Inflammatory macrophage treated with lipopolysaccharide for 4 hours (primary cell): ENCODE measurements at regions not wholly inside any gene's neighbourhood (a gene's known extent, or its start where the extent isn't known, plus 50 kb on each side); places are given as distances from the start of the nearest gene placed in this dataset.

Experiments
- DNase-seq: peaks from one replicate; pipeline ENCODE4 v3.0.0-alpha.2; 2020

DNA sequence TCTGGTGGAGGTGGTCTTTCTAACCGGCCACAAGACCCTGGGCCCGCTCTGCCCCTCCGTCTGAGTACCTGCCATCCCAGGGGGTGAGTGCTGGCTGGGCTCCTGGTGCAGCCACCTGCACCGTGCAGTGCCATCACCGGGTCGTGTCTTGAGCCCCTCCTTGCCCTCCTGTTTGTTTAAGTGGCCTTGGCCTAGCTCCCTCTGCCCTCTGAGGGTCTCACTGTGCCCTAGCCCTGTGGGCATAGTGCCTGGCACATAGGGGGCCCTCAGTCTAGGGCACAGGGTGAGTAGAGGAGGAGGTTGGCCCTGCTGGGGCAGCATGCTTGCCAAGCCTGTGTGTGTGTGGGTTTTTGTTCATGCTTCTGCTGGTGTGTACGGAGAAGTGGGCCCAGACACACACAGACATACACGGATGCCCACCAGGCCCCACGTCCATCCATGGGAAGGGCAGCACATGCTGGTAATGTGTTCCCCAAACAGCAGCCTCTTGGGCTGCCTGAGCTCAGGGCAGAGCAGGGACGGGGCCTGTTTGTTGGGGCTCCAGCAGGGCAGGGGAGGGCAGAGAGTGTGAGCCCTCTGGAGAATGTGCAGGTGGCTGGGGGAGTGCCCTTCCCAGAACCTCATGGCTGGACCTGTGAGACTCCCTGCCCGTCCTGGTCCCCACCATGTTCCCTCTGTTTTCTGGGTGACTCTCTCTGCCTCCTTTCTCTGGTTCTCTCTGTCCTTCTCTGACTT is 94.6 kb downstream of the GLI2 start:
- no peak for DNase-seq

DNA sequence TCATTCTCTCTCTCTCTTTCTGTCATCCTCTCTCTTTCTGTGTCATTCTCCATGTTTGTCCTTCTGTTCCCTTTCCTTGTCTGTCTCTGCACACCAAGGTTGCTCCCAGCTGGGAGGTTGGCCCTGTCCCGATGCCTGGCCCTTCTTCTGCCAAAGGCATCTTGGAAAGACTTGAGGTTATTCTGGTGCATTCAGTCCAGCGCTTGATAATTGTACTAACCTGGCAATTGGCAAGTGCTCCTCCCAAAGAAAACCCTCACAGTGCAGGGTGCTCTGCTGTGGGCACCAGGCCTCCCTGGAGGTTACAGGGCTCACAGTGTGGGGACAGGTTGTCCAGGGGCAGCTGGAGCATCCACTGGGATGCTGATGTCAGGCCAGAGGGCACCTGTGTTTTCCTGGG is 95.4 kb downstream of the GLI2 start:
- no peak for DNase-seq

DNA sequence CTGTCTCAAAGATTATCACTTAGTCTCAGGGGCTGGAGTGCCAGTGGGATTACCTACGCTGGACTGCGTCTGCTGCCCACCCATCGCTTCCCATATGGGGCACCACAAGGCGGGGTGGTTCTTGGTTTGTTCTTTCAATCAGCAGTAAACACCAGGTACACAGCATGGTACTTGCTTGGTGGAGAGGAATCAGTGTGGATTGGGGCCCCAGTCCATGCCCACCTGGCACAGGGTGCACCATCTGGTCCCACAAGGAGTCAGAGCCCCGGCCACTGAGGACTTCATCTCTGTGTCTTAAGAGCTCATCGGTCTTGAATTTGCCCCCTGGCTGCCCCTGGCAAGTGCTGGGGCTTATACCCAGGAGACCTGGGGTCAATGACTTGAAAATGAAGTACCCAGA is 96.2 kb downstream of the GLI2 start:
- no peak for DNase-seq

DNA sequence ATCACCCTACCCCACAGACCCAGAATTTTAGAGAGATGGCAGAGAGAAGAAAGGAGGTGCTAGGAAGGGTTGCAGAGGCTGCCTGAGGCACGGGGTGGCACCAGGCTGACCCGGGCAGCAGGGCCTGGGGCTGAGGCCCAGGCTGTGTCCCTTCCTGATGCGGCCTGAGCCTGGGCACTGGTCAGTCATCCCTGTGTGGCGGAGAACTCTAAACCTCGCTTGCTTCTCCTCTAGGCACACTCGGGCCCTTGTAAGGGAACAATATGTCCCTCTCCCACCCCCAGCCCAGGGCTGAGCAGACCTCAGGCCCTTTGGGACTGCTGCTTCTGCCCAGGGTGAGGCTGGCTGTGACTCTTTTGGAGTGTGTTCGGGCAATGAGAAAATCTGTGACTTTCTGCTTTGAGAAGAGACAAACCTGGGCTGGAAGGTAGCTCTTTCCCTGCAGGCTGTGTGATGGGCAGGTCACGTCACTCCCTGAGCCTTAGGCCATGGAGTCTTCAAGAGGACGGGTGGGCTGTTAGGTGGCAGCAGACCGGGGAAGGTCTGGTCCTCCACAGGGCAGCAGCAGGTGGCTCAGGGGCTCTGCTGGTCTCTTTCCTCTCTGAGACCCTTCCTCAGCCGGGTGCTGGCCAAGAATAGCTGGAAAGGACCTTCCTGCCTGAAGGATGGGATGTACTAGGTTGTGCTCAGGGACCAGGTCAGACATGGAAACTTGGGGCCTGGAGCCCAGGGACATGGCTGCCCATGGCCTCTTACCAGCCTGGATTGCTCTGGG is 96.8 kb downstream of the GLI2 start:
- DNase-seq, result no peak

DNA sequence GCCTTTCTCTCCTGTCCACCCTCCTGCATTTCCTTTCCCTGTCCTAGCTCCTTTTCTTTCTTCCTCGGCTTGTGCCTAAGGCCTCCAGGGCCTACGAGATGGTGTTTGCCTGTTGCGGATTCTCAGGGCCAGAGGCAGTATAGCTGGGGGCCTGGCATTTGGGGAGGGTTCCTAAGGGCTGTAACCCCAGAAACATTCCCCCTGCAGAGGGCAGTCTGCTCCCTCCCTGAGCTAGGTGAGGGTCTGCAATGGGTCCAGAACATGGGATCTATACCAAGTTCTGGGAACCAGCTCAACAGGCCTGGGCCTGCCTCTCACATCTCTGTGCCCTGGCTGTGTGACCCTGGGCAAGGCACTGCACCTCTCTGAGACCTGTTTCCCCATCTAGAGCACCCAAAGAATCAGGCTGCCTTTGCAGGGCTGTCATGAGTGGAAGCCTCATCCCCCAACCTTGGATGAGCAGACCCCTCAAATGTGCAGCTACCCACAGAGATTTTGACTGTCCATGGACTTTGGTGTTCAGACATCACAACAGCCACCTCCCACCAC is 97.5 kb downstream of the GLI2 start:
- no peak for DNase-seq

DNA sequence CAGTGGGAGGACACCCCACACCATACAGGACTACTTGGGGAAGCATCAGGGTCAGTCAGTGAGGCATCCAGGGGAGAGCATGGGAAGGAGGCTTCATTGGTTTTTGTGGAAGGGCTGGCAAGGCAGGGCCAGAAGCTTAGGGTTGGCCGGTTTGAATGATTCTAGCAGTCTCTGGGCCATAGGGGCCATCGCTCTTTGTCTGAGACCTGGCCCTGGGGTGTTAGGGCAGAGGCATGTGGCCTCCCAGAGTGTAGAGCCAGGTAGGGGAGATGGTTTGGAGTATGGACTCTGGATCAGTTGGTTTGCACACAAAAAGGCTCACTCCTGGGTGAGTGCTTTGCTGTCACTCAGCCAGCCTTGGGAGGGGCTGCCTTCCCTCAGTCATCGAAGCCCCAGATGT is 98.5 kb downstream of the GLI2 start:
- no peak for DNase-seq

DNA sequence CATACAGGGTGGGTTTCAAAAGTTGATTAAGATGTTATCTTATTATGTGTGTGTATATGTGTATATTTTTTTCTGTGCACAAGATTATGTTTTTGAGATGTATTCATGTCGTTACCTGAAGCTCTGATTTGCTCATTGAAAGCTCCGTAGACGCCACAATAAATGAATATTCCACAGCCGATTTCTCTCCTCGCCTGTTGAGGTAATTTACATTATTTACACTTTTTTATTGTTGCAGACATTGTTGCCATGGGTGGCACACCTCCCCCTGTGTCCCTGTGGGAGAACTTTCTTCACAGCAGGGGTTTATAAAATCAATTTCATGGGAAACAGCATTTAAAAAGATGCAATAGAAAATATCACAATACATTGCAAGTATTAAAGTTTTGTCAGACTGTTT is 100.6 kb downstream of the GLI2 start:
- no peak for DNase-seq

DNA sequence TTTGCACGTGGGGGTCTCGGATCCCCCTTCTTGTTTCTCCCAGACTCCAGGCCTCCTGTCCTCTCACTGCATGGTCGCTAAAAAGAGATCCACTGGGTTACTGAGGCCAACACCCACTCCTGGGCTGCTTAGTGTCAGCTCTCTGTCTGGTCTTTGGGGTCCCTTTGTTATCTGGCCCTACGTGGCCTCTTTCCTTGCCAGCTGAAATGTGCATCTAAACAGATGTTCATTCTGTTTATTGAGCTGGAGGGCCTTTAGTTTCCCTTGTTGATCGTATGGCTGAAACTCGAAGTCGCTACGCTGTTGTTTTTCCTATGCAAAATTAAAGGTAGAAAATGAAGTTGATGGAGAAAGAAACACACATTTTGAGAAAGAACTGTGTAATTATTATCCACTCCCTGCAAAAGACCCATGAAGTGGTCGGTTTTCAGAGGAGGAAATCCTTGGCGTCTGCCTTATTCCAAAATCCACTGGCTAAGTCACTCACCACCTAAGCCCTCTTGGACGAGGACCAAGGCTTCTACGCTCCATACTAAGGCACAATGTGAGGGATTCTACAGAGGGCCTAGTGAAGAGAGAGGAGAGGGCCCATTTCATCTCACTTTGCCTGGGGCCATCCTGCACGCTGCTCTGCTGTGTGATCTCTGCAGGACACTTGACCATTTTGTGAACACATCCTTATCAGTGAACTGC is 105.3 kb downstream of the GLI2 start:
- no peak for DNase-seq

DNA sequence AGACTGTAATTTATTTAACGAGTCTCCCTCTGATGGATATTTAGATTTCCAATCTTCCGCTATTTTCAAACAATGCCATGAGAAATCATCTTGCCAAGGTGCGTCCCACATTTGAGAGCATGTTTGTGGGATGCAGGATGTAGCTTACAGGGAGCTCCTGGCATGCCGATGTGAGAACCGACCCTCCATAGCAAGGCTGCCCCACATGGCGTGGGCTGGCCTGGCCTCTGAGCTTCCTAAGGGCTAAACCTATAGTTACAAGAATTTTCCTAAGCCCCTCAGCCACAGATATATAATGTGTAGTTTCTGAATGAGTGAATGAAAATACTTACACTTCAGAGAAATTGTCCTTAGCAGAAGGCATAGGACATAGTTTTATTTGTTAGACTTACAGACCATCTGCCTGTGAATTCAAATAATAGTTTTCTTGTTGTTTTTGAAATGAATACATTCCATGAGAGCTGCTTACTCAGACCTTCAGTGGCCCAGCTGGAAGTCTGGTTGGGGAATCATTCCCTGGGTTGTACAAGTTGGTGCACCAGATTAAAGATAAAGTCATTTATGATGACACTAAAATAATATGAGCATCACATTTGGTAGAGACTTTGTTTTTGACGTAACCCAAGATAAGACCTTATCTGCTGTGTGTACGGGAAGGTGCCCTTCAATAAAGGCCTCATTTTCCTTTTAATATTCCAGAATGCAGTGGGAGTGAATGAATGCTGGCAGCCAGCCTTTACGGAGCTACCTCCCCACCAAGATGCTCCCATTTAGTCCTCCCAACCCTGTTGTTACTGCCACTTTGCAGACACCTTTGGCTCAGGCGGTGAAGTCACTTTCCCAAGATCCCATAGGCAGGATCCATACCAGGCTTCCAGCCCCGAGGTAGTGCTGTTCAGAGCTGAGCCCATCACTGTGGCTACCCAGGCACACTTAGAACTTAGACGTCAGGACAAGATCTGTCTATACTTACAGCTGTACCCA is 107.1 kb downstream of the GLI2 start:
- DNase-seq, result no peak

DNA sequence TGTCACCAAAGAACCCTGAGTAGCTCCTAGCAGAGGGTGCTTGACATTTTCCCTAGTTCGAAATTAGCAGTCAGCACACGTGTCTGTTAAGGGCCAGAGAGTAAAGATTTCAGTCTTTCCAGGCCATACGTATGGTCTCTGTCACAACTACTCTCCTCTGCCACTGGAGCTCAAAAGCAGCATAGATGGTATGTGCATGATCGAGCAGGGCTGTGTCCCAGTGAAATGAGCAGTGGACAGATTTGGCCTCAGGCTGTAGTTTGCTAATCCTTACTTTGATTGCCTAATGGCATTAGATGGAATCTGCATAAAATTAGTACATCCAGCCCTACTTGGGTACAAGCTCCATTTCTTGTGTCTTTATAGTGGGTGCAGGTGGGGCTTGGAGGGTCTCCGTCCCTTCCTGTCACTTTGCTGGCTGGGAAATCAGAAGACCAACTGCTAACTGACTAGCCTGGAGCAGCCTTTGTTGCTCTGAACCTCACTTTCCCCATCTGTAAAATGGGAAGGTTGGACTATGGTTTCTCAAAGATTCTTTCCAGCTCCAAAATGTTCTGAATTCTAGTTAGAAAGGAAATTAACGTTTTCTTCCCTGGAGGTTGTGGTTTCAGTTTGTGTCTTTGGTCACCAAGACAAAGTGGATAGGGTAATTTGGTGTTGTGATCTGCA is 108.5 kb downstream of the GLI2 start:
- no peak for DNase-seq

DNA sequence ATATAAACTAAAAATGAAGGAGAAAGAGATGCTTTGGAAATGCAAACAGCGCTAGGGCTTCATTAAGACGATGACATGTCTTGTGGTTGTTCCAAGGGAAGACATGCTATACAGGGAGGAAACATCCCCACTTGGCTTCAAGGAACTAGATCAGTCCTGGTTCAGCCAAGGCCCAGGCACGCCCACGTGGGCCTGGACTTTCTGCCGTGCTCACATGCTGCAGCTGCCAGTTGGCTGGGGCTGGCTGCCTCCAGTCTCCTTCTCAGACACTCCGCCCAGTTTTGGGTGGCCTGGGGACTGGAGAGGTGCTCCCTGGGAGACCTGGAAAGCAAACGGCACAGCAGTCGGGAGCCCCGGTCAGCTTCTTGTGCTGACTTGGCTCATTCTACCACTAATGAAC is 109.6 kb downstream of the GLI2 start:
- DNase-seq, result no peak

DNA sequence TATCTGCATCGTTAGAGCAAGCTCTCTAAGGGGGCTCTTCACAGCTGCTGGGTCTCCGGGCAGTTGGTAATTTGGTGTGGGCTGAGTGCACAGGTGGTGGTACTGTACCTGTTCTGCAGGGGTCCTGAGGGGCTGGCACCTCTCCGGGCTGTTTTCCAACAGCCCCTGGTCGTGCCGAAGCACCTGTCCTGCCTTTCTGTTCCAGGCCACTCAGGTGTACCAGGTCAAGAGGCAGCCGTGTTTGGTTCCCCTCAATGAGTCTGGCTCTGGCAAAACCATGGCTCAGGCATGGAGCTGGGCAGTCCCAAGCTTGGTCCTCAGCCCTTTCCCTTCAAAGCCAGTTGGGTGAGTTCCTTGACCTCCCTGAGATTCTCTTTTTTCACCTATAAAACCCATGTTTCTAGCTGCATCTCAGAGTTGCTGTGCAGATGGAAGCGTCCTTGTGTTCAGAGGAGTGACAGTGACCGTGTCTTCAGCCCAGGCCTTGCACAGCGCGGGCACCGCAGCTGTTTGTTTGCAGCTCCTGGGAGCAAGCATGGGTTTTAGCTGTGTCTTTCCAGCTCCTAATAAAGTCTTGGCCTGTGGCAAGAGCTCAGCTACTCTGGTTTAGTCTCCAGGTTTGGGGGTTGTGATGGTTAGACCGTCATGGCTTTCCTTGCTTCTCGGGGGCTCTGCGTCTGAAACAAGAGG is 110.9 kb downstream of the GLI2 start:
- no peak for DNase-seq

DNA sequence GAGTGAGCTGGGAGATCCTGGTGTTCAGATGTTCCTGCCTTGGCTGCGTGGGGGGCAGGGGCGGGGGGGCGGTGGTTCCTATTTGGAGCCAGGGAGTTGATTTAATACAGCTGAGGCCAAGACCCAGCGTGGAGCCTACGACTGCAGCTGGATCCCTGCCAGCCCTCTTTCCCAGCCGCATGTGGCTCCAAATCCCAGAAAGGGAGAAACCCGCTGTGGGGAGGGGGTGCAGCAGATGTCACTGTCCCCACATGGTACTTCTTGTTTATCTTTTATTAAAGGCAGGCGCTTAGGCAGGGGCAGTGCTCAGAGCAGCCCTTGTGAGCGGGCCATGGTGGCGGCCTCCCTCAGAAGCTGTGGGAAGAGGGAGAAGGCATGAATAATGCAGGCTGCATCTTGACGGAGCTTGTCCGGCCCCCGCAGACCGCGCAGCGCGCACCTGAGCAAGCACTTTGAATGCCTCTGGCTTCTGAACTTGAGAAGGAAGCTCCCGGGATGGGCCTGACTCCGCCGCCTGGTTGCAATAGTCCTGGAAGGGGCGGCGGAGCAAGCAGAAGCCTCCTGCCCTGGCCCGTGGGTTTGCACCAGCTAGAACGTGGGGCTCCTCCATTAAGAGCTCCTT is 112.1 kb downstream of the GLI2 start:
- DNase-seq, result no peak

DNA sequence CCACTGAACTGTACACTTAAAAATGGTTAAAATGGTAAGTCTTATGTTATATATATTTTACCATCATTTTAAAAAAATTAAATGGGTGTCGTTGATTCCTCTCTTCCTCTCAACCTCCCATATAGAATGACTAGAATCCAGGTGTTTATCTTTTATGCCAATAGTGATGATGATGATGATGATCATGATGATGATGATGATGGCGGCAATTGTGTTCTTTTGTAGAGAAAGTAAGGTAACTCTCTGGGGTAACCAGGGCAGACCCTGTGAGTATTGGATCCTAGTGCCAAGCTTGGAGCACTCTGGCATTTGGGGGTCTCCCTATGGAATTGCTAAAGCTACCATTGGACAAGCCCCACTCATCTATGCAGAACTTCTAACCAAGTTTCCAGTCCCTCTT is 113.6 kb downstream of the GLI2 start:
- DNase-seq, result no peak

DNA sequence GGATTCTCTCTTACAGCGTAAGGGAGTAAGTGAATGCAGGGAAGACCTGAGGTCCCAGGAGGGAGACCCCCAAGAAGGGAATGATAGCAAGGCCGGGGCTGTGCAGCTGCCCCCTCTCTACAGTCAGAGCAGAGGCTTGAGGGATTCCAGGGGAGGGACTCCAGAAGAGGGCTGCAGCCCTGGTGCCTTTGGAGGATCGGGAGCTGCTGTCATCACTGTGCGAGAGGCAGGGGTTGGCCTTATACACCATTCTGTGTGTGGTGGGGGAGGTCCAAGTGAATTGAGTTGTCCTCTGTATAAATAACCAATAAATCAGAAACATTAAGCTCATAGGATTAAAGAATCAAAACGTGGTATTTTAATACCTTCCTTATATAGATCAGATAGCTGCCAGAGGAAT is 114.9 kb downstream of the GLI2 start:
- no peak for DNase-seq

DNA sequence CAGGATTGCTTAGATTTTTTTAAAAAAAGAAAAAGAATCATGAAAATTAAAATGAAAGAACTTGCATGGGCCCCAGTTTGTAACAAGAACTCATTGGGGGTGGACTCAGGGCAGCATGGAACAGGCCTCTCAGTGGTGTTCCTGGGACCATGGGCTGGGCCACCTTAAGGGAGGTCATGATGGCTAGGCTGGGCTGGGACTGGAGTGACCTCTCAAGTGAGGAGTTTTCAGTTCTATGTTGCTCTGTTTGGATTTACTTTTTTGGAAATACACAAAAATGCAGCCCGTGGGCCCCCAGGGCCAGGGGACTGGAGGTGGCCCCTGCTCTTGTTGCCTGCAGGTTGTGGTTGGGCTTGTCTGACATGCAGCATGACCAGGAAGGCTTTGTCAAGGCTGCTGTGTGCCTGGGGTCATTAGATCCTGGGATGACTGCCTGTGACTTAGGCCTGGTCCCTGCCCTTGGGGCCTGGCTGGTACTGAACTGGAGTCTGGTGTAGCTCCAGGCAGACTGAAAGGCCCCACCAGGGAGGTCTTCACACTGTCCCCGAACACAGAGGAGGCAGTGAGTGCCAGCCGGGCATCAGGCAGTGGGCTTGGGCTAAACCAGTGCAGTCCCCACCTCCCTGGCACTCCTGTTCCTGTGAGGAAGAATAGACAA is 115.6 kb downstream of the GLI2 start:
- no peak for DNase-seq

DNA sequence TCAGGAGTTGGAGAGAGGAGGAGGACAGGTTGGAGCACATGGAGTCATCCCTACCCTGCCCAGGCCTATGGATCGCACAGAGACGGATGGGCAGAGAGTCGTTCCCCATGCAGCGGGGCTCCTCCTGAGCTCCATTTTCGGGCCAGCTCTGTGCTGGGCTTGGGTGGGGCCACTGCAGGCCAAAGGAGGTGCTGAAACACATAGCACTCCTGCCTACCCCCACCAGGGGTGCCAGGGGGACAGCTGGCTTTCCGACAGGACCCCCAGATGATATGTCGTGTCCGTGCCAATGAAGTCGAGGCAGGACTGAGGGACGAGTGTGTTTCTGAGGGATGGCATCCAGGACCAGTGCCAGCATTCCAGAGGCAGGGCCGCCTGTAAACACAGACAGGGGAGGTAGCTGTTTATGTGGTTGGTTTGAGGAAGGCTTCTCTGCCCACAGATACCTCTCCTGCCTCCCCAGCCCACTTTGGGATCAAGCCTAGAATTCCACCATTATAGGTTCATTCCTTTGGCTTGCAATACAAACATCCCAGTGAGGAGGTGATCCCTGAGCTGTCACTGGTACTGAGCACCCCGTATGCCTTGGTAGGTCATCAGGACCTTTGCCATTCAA is 116.6 kb downstream of the GLI2 start:
- DNase-seq, result no peak

DNA sequence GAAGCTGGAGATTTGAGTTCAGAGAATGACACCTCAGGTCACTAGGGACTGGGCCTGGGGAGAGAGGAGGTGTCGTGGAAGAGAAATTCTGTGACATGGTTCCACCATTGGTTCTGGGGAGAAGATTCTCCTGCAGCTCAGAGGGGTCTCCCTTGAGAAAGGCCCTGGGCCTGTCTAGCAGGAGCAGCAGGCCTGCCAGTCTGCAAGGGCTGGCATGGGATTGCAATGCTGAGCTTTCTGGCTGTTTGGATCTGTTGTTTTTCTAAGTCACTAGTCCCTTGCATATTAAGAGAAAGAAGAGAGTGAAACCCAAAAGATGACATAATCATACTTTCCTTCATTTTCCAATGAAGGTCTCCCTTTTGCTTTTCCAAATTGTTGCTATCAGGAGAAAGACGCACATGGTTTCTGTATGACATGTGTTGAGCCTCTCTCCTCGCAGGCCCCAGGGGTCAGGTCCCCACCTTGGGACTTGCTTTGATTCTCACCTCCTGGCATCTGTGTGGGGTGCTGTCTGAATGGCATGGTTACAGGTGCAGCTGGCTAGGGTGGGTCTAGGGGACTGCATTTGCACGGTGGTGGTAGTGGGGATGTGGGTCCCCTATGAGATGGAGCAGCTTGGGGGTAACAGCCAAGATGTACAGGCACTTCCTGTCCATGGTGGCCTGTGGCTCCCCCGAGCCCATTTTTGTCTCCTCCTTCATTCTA is 117.8 kb downstream of the GLI2 start:
- no peak for DNase-seq

DNA sequence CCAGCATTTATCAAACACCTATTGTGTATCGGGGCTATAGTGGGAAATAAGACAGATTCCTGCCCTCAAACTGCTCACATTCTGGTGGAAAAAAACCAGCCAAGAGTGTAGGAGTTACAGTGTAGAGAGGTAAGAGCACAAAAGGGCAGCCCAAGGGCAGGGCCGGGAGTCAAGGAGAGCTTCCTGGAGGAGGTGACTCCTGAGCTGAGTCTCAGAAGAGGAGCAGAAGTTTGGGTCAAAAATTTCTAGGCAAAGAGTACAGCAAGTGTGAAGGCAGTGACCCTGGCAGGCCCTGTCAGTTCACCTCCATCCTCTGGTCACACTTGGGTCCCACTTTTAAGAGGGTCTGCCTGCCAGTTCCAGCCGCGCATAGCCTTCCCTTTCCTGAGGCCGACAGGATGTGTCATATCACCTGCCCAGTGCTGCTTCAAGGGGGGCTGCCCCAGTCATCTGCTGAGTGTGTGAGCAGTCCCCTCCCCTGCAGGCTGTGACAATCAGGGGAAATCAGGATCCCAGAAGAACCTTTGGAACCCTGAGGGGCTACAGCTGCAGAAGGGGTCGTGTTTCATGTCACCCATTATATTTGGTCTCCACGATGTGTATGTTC is 118.4 kb downstream of the GLI2 start:
- DNase-seq, result no peak
